GM12892 (cell line): ENCODE measurements at regions not wholly inside any gene's neighbourhood (a gene's known extent, or its start where the extent isn't known, plus 50 kb on each side); places are given as distances from the start of the nearest gene placed in this dataset.

ENCODE experiments used
- POLR2A ChIP-seq: IDR thresholded peaks from 2 replicates; pipeline ENCODE4 v1.6.1; 2011; ENCODE audit warnings: low read depth, low read length, control low read depth
- POLR2AphosphoS5 ChIP-seq: IDR thresholded peaks from 2 replicates; pipeline ENCODE4 v1.6.1; 2011; ENCODE audit warnings: low read depth, low read length, control low read depth

DNA sequence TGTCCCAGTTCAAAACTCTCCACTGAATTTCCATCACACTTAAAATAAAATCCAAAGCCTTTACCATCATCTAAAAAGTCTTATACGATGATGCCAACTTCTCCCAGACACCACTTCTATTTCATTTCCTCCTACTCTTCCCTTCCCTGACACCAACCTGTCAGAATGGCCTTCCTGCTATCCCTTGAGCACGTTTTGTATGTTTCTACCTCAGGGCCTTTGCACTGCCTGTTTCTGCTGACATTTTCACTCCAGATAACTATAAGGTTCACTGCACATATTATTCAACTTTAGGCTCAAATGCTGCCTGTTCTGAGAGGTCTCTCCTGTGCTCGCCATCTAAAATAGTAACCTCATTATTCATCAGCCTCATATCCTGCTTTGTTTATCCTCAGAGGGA, 269.6 kb downstream of the HTR7 start:
- TF ChIP-seq POLR2A (no peak), POLR2AphosphoS5 (no peak)
